Sigmoid colon (tissue), 4 donors: ENCODE measurements at regions not wholly inside any gene's neighbourhood (a gene's known extent, or its start where the extent isn't known, plus 50 kb on each side); places are given as distances from the start of the nearest gene placed in this dataset.

Experiments used
- POLR2A ChIP-seq, 2 donors: fragments of 450-650 bp; IDR thresholded peaks; one replicate each; pipeline ENCODE4 v1.6.1; 2016; ENCODE audit warnings: antibody characterized with exemption in 2 of 2, mild to moderate bottlenecking in 2 of 2, moderate library complexity in 2 of 2
- POLR2AphosphoS5 ChIP-seq, 4 donors: sonication (generic); formaldehyde crosslinking; IDR thresholded peaks; one replicate each; pipeline ENCODE4 v1.6.1; 2017; ENCODE audit warnings: antibody characterized with exemption in 4 of 4
- TF ChIP-seq, protein P1 (sequence below), 4 experiments: fragments of 450-650 bp in 3 of 4; fragments of 200-600 bp in 1 of 4; IDR thresholded peaks; one replicate each; pipeline ENCODE4 v1.5.1; 2016 to 2019; ENCODE audit warnings: antibody characterized with exemption in 4 of 4, mild to moderate bottlenecking in 3 of 4, moderate library complexity in 2 of 4

DNA sequence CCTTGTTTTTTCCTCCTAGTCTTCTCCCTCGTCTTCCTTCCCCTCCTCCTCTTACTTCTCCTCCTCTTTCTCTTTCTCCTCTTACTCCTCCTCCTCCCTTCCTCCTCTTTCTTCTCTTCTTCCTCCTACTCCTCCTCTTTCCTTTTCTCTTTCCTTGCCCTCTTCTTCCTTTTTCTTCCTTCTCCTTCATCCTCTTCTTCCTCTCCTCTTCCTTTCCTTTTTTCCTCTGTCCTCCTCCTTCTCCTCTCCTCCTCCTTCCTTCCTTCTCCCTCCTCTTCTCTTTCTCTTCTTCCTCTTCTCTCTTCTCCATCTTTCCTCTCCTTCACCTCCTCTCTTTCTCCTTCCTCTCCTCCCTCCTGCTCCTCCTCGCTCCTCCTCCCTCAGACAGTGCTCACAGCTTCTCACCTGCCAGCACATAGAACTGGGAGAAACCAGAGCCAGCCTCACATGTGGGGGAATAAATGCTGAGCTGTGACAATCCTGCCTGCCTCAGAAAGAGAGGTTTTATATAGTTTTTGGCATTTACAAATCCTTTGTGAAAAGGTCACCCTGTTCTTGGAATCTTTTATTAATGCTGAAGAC lies 84.3 kb upstream of the NLRP1 start:
- no peak for TF ChIP-seq POLR2A (IDR thresholded peaks at IDR 0.05)
- TF ChIP-seq, protein P1, sequence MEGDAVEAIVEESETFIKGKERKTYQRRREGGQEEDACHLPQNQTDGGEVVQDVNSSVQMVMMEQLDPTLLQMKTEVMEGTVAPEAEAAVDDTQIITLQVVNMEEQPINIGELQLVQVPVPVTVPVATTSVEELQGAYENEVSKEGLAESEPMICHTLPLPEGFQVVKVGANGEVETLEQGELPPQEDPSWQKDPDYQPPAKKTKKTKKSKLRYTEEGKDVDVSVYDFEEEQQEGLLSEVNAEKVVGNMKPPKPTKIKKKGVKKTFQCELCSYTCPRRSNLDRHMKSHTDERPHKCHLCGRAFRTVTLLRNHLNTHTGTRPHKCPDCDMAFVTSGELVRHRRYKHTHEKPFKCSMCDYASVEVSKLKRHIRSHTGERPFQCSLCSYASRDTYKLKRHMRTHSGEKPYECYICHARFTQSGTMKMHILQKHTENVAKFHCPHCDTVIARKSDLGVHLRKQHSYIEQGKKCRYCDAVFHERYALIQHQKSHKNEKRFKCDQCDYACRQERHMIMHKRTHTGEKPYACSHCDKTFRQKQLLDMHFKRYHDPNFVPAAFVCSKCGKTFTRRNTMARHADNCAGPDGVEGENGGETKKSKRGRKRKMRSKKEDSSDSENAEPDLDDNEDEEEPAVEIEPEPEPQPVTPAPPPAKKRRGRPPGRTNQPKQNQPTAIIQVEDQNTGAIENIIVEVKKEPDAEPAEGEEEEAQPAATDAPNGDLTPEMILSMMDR (IDR thresholded peaks at IDR 0.05): no peak
- TF ChIP-seq POLR2AphosphoS5 (IDR thresholded peaks at IDR 0.05): no peak
